Motor neuron (in vitro differentiated cells): ENCODE measurements at regions not wholly inside any gene's neighbourhood (a gene's known extent, or its start where the extent isn't known, plus 50 kb on each side); places are given as distances from the start of the nearest gene placed in this dataset.
A peak's percentile ranks its signal among the peaks of the same experiment; 100 is the strongest.

Experiments
- ATAC-seq, 8 experiments: fragments of 200-7000 bp; cut with Tn5 transposase; replicated peaks in 6 of 8; 2 replicates each; pipeline ENCODE4 v1.8.0; 2021; ENCODE audit warnings: mild to moderate bottlenecking in 8 of 8, moderate library complexity in 8 of 8
- H3K27ac ChIP-seq, 2 donors: fragments of 250-450 bp; sonication (Bioruptor Pico); 2 replicates each; pipeline ENCODE4 v1.9.0; 2021; ENCODE audit warnings: antibody characterized with exemption in 2 of 2, mild to moderate bottlenecking in 2 of 2, moderate library complexity in 1 of 2
- H3K4me1 ChIP-seq, 2 donors: fragments of 250-450 bp; sonication (Bioruptor Pico); replicated peaks in 1 of 2; 2 replicates each; pipeline ENCODE4 v1.6.1; 2021; ENCODE audit warnings: antibody characterized with exemption in 2 of 2, mild to moderate bottlenecking in 2 of 2, moderate library complexity in 1 of 2
- H3K4me3 ChIP-seq, 5 donors: fragments of 250-450 bp; sonication (Bioruptor Pico); 2 replicates each; pipeline ENCODE4 v1.9.0; 2021; ENCODE audit warnings: antibody characterized with exemption in 5 of 5, mild to moderate bottlenecking in 5 of 5, moderate library complexity in 4 of 5
- WGBS, 10 experiments: fragments of 450-650 bp; shearing (Covaris generic); methylation state at CpG; one replicate each; pipeline ENCODE4 v1.0.0; 2022; 5-methylcytosine and 5-hydroxymethylcytosine counted together
- in situ Hi-C, 9 experiments: fragments of 400-800 bp; cut with MboI; loops; one replicate each; pipeline ENCODE4 v1.15.0; 2021; ENCODE audit warnings: low sequenced_read_pairs in 9 of 9, low pct_unique_long_range_greater_than_20kb in 2 of 9; ENCODE audit not compliant: unreplicated experiment in 9 of 9

- Histone ChIP-seq H3K4me3 (no peak overlapping the region), H3K27ac (no peak overlapping the region), H3K4me1 (peaks cover 0 to 20% of the 10 kb centered on the region in 2 donors)
- WGBS, 10 experiments: 50 to 100% (median 100%) methylated on average over 1 of the region's 1 CpG; no CpG with 5 or more reads in 1 of the 10 experiments
- no peak for ATAC-seq
- in situ Hi-C loops: loop anchor here in 1 of 9 experiments (25.0 kb wide), 1 partner anchor 469 kb away; no protein-coding TSS in a partner anchor
Measured at GRCh38 chr6:139856562-139856961, 482.1 kb upstream of the CITED2 start.

- peak in 3 of 8 experiments; percentile 35 to 74 (median 38) for ATAC-seq
- Histone ChIP-seq H3K27ac (no peak overlapping the region), H3K4me3 (no peak overlapping the region), H3K4me1 (peaks cover 0 to 20% of the 10 kb centered on the region in 2 donors)
- in situ Hi-C loops: loop anchor here in 1 of 9 experiments (25.0 kb wide), 1 partner anchor 468 kb away; no protein-coding TSS in a partner anchor
- 0 to 86% (median 34%) methylated on average over 1 to 3 of the region's 3 CpGs; no CpG with 5 or more reads in 1 of the 10 experiments for WGBS, 10 experiments
Measured at GRCh38 chr6:139855671-139856311, 481.3 kb upstream of the CITED2 start.

- WGBS, 10 experiments: 0 to 75% (median 49%) methylated on average over 2 to 3 of the region's 3 CpGs; no CpG with 5 or more reads in 1 of the 10 experiments
- in situ Hi-C loops: loop anchor here in 1 of 9 experiments (25.0 kb wide), 1 partner anchor 466 kb away; no protein-coding TSS in a partner anchor
- Histone ChIP-seq H3K27ac (no peak overlapping the region), H3K4me3 (no peak overlapping the region), H3K4me1 (peaks cover 0 to 20% of the 10 kb centered on the region in 2 donors)
- ATAC-seq: no peak
Measured at GRCh38 chr6:139853302-139853992, 479.0 kb upstream of the CITED2 start.

- Histone ChIP-seq H3K4me3 (no peak overlapping the region), H3K4me1 (peaks cover 0 to 25% of the 10 kb centered on the region in 2 donors), H3K27ac (no peak overlapping the region)
- 43 to 93% (median 83%) methylated on average over 3 to 9 of the region's 9 CpGs for WGBS, 10 experiments
- in situ Hi-C loops: loop anchor here in 1 of 9 experiments (25.0 kb wide), 1 partner anchor 465 kb away; no protein-coding TSS in a partner anchor
- ATAC-seq: peak in 2 of 8 experiments; percentile 26 to 30
Measured at GRCh38 chr6:139852488-139853140, 478.2 kb upstream of the CITED2 start.

DNA sequence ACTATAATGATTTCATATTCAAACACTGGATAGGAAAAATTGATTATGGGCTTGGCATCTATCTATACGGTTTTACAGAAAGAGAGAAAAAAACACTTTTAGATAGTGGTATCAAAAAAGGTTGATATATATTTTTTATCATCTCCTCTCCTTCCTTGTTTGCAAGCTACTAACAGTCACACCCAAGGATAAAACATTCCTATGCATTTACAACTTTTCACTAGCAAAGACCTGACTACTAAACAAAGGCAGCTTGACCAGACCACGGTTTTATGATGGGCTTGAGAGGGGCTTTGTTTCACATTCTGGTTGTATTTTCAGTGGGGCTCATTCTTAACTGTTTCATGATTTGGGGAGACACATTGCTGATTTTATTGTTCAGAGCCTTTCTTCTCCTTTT lies 477.6 kb upstream of the CITED2 start:
- peak in 1 of 8 experiments; percentile 31 for ATAC-seq
- WGBS, 10 experiments: 47 to 100% (median 65%) methylated on average over 1 to 2 of the region's 2 CpGs; no CpG with 5 or more reads in 1 of the 10 experiments
- H3K4me1 ChIP-seq: peaks cover 4 to 30% of the 10 kb centered on the region in 2 donors
- H3K4me3 ChIP-seq: no peak overlapping the region
- in situ Hi-C loops: loop anchor here in 1 of 9 experiments (25.0 kb wide), 1 partner anchor 465 kb away; no protein-coding TSS in a partner anchor
- no peak overlapping the region for H3K27ac ChIP-seq

DNA sequence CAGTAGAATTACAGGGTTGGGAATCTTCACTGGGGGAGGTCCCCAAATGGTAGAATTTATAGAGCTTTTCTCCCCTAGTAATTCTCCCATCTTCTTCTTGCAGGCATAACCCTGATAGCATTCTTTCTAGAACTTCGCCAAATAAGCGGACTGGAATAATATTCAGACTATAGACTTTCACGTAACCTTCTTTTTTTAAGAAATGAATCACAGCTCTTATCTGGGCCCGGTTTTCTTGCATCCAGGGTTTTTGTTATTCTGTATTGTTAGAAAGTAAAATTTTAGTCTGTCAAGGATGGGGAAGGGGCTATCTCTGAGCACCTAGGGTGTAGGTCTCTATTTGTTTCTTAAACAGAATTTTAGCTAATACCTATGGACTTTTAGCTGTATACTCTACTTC lies 476.8 kb upstream of the CITED2 start:
- Histone ChIP-seq H3K27ac (no peak overlapping the region), H3K4me3 (no peak overlapping the region), H3K4me1 (peaks cover 6 to 39% of the 10 kb centered on the region in 2 donors)
- in situ Hi-C loops: loop anchor here in 1 of 9 experiments (25.0 kb wide), 1 partner anchor 464 kb away; no protein-coding TSS in a partner anchor
- WGBS, 10 experiments: 50 to 100% (median 54%) methylated on average over 1 to 4 of the region's 4 CpGs; no CpG with 5 or more reads in 2 of the 10 experiments
- ATAC-seq: no peak

DNA sequence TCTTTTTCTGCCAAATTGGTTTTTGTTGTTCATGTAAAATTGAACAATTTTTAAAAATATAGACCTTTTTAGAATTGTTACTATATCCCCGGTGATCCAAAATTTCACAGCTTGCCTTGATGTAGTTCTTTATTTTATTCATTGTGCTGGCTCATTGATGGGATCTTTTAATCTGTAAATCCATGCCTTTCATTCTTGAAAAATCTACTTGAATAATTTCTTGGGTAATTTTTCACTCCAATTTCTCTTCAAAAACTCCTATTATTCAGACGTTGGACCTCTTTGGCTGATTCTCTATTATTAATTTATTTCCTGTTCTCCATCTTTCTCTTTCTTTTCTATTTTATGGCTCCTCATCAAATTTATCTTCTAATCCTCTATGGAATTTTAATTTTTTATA lies 476.1 kb upstream of the CITED2 start:
- no peak for ATAC-seq
- no peak overlapping the region for H3K27ac ChIP-seq
- in situ Hi-C loops: loop anchor here in 1 of 9 experiments (25.0 kb wide), 1 partner anchor 463 kb away; no protein-coding TSS in a partner anchor
- WGBS, 10 experiments: 87 to 100% (median 100%) methylated on average over 2 of the region's 2 CpGs
- H3K4me3 ChIP-seq: no peak overlapping the region
- peaks cover 6 to 32% of the 10 kb centered on the region in 2 donors for H3K4me1 ChIP-seq

DNA sequence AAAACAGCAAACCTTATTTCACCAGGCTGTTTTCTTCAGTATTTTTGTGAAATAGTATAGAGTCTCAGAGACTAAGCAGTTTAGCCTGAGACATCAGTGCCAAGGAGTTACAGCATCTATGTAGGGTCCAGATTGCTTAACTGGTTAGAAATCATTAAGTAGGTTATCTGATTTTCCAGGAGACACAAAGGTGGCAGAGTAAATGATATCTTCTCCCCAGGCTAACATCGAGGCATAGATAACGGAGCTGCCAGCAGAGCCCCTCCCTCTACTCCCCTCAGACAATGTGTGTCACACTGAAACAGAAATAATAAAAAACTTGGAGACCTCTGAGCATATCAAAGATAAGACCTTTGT lies 473.0 kb upstream of the CITED2 start:
- 0 to 33% (median 8%) methylated on average over 1 to 2 of the region's 2 CpGs; no CpG with 5 or more reads in 6 of the 10 experiments for WGBS, 10 experiments
- peaks cover 6 to 20% of the 10 kb centered on the region in 2 donors for H3K4me1 ChIP-seq
- in situ Hi-C loops: no loop called here
- no peak overlapping the region for H3K27ac ChIP-seq
- ATAC-seq: peak in 5 of 8 experiments; percentile 18 to 65 (median 53)
- no peak overlapping the region for H3K4me3 ChIP-seq

GRCh38 chr6:139846538-139847456 lies 472.3 kb upstream of the CITED2 start:
- in situ Hi-C loops: no loop called here
- Histone ChIP-seq H3K4me3 (no peak overlapping the region), H3K27ac (no peak overlapping the region), H3K4me1 (peaks cover 6 to 18% of the 10 kb centered on the region in 2 donors)
- peak in 5 of 8 experiments; percentile 22 to 56 (median 50) for ATAC-seq
- 75 to 100% (median 80%) methylated on average over 1 to 8 of the region's 9 CpGs for WGBS, 10 experiments

GRCh38 chr6:139844907-139845306 lies 470.5 kb upstream of the CITED2 start:
- no peak overlapping the region for H3K4me3 ChIP-seq
- 42 to 100% (median 86%) methylated on average over 1 to 3 of the region's 3 CpGs; no CpG with 5 or more reads in 1 of the 10 experiments for WGBS, 10 experiments
- in situ Hi-C loops: no loop called here
- peaks cover 6 to 18% of the 10 kb centered on the region in 2 donors for H3K4me1 ChIP-seq
- H3K27ac ChIP-seq: no peak overlapping the region
- no peak for ATAC-seq

GRCh38 chr6:139841794-139842215 lies 467.4 kb upstream of the CITED2 start:
- no peak overlapping the region for H3K4me3 ChIP-seq
- no peak for ATAC-seq
- in situ Hi-C loops: no loop called here

More at GRCh38 chr6:139841794-139842215, 467.4 kb upstream of the CITED2 start:
- 0 to 95% (median 80%) methylated on average over 1 to 2 of the region's 2 CpGs; no CpG with 5 or more reads in 1 of the 10 experiments for WGBS, 10 experiments
- Histone ChIP-seq H3K4me1 (peaks cover 0 to 6% of the 10 kb centered on the region in 2 donors), H3K27ac (no peak overlapping the region)
